HG03354 (cell line): ENCODE measurements at regions not wholly inside any gene's neighbourhood (a gene's known extent, or its start where the extent isn't known, plus 50 kb on each side); places are given as distances from the start of the nearest gene placed in this dataset.
"Not testable (repeated sequence)": the region's sequence is repeated elsewhere in the genome, so short reads cannot be mapped to it uniquely, and the experiment has no call there.

Experiments used
- ATAC-seq: cut with Tn5 transposase; IDR thresholded peaks from one replicate; pipeline ENCODE4 v1.9.1; 2021; ENCODE audit warnings: mild to moderate bottlenecking; ENCODE audit not compliant: unreplicated experiment, poor library complexity, severe bottlenecking

GRCh38 chr20:4483486-4483885 is 202.8 kb upstream of the PRNP start:
- ATAC-seq, result no peak

GRCh38 chr20:4480104-4480503 is 206.2 kb upstream of the PRNP start:
- ATAC-seq, result no peak

GRCh38 chr20:4476903-4477500 is 209.3 kb upstream of the PRNP start:
- no peak for ATAC-seq

- no peak for ATAC-seq
Measured at GRCh38 chr20:4472906-4473305, 213.3 kb upstream of the PRNP start.

GRCh38 chr20:4471221-4471620 is 215.0 kb upstream of the PRNP start:
- no peak for ATAC-seq

GRCh38 chr20:4470375-4470774 is 215.9 kb upstream of the PRNP start:
- ATAC-seq, result no peak

GRCh38 chr20:4469910-4470309 is 216.3 kb upstream of the PRNP start:
- no peak for ATAC-seq

GRCh38 chr20:4468114-4468513 is 218.1 kb upstream of the PRNP start:
- no peak for ATAC-seq

- ATAC-seq, result no peak
Measured at GRCh38 chr20:4465855-4466545, 216.9 kb upstream of the ADRA1D start.

- no peak for ATAC-seq
Measured at GRCh38 chr20:4465212-4465611, 216.1 kb upstream of the ADRA1D start.

GRCh38 chr20:4462801-4463200 is 213.7 kb upstream of the ADRA1D start:
- not testable (repeated sequence) for ATAC-seq

- ATAC-seq, result no peak
Measured at GRCh38 chr20:4459081-4459480, 210.0 kb upstream of the ADRA1D start.

- ATAC-seq, result no peak
Measured at GRCh38 chr20:4457566-4458543, 208.8 kb upstream of the ADRA1D start.

GRCh38 chr20:4455996-4456395 is 206.9 kb upstream of the ADRA1D start:
- ATAC-seq, result no peak

GRCh38 chr20:4455301-4455701 is 206.2 kb upstream of the ADRA1D start:
- ATAC-seq, result no peak

- ATAC-seq, result no peak
Measured at GRCh38 chr20:4454111-4454510, 205.0 kb upstream of the ADRA1D start.

- no peak for ATAC-seq
Measured at GRCh38 chr20:4453359-4453758, 204.3 kb upstream of the ADRA1D start.

GRCh38 chr20:4451487-4452081 is 202.5 kb upstream of the ADRA1D start:
- ATAC-seq, result no peak

- ATAC-seq, result no peak
Measured at GRCh38 chr20:4449957-4450715, 201.0 kb upstream of the ADRA1D start.

- no peak for ATAC-seq
Measured at GRCh38 chr20:4445784-4446183, 196.7 kb upstream of the ADRA1D start.
